ENCODE measurements at regions not wholly inside any gene's neighbourhood (a gene's known extent, or its start where the extent isn't known, plus 50 kb on each side); places are given as distances from the start of the nearest gene placed in this dataset.

DNA sequence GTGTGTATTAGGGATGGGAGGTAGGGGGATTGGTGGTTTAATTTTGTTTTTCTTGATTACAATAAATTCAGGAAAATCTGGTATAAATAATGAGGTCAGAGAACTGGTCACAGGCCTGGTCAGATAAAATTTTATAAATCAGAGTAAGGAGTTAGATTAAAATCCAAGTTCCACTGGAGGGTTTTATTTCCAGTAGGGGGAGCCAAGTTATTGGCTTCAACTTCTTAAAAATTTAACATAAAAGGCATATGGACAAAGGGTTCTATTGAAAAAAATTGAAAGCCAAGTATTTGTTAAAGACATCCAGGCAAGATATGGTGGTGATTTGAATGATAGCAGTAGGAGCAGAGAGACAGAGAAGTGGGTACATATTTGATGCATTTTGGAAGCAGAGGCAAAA lies 763.3 kb downstream of the SORCS1 start:
- no peak for DNase-seq
- intact Hi-C loops (cut with DNase I, micrococcal nuclease) = no loop called here

DNA sequence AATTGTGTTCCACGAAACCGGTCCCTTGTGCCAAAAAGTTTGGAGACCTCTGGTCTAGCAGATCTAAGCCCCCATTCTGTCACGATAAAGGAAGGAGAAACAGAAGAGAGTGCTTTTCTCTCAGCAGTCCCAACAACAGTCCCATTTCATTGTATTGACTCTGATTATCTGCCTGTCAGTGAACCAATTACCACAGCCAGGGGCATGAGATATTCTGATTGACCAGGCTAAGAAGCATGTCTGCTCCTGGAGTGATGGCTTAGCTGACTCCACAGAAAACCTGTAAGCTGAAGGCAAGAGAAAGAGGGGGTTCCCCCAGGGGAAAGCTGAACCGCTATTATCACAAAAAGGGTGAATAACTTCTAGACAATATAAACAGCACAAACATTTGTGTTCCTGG lies 765.4 kb downstream of the SORCS1 start:
- Mint-ChIP-seq H3K27me3 (no peaks in the 10 kb centered on the region), H3K4me1 (ENCODE audit: low read depth) (no peaks in the 10 kb centered on the region), H3K4me3 (no peak overlapping the region), H3K36me3 (ENCODE audit: low read depth) (no peaks in the 10 kb centered on the region), H3K27ac (no peak overlapping the region), H3K9me3 (peaks cover 5% of the 10 kb centered on the region)
- DNase-seq (no peak), ATAC-seq (ENCODE audit: poor library complexity) (no peak)
- H3K27me3 ChIP-seq (ENCODE audit: control insufficient read depth in 1 of 2, insufficient read depth in 2 of 2, low read length in 2 of 2) = no peaks in the 10 kb centered on the region
- ChIA-PET CTCF (no interaction called here), POLR2A (no interaction called here)
- H3K9me3 ChIP-seq (ENCODE audit: control insufficient read depth in 1 of 2, insufficient read depth in 1 of 2, low read length in 2 of 2) = no peaks in the 10 kb centered on the region
- no peak overlapping the region for H3K27ac ChIP-seq (ENCODE audit: low read depth in 1 of 2, low read length in 2 of 2)
- H3K36me3 ChIP-seq (ENCODE audit: insufficient read depth, low read length) = no peaks in the 10 kb centered on the region
- intact Hi-C loops (cut with DNase I, micrococcal nuclease) = no loop called here
- H3K4me3 ChIP-seq (ENCODE audit: low read length) = no peak overlapping the region
- H3K4me1 ChIP-seq (ENCODE audit: insufficient read depth, low read length) = no peaks in the 10 kb centered on the region
- TF ChIP-seq, protein P1, sequence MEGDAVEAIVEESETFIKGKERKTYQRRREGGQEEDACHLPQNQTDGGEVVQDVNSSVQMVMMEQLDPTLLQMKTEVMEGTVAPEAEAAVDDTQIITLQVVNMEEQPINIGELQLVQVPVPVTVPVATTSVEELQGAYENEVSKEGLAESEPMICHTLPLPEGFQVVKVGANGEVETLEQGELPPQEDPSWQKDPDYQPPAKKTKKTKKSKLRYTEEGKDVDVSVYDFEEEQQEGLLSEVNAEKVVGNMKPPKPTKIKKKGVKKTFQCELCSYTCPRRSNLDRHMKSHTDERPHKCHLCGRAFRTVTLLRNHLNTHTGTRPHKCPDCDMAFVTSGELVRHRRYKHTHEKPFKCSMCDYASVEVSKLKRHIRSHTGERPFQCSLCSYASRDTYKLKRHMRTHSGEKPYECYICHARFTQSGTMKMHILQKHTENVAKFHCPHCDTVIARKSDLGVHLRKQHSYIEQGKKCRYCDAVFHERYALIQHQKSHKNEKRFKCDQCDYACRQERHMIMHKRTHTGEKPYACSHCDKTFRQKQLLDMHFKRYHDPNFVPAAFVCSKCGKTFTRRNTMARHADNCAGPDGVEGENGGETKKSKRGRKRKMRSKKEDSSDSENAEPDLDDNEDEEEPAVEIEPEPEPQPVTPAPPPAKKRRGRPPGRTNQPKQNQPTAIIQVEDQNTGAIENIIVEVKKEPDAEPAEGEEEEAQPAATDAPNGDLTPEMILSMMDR (IDR thresholded peaks at IDR 0.05) = no peak

More for the DNA sequence above, 763.3 kb downstream of the SORCS1 start:
- Mint-ChIP-seq H3K9me3 (peaks cover 3% of the 10 kb centered on the region), H3K27ac (no peak overlapping the region), H3K4me1 (ENCODE audit: low read depth) (no peaks in the 10 kb centered on the region), H3K27me3 (no peaks in the 10 kb centered on the region), H3K36me3 (ENCODE audit: low read depth) (no peaks in the 10 kb centered on the region), H3K4me3 (no peak overlapping the region)
- no peak overlapping the region for H3K4me3 ChIP-seq (ENCODE audit: low read length)
- H3K36me3 ChIP-seq (ENCODE audit: insufficient read depth, low read length) = no peaks in the 10 kb centered on the region
- H3K27me3 ChIP-seq (ENCODE audit: control insufficient read depth in 1 of 2, insufficient read depth in 2 of 2, low read length in 2 of 2) = no peaks in the 10 kb centered on the region
- H3K4me1 ChIP-seq (ENCODE audit: insufficient read depth, low read length) = no peaks in the 10 kb centered on the region
- TF ChIP-seq, protein P1 (IDR thresholded peaks at IDR 0.05) = no peak
- no peak for ATAC-seq (ENCODE audit: poor library complexity)
- H3K9me3 ChIP-seq (ENCODE audit: control insufficient read depth in 1 of 2, insufficient read depth in 1 of 2, low read length in 2 of 2) = no peaks in the 10 kb centered on the region
- ChIA-PET CTCF (no interaction called here), POLR2A (no interaction called here)
- no peak overlapping the region for H3K27ac ChIP-seq (ENCODE audit: low read depth in 1 of 2, low read length in 2 of 2)

DNA sequence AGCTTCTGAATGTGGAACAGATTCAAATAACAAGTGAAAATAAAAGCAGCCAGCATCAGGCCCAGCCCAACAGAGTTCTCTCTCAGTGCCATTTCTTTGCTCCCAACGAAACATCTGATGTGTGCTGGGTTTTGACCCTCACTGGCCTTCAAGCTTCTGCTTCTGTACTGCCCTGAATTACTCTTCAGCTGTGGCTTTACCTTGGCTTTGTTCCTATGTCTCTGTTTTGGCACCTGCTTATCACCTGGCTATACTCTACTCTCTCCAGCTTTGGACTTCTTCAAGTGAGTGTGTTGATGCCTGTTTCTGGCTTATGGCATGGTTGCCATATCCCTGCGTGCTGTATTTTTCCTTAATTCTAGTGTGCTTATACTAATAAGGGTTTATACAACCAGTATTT lies 768.3 kb downstream of the SORCS1 start:
- ChIA-PET CTCF (no interaction called here), POLR2A (no interaction called here)
- Histone ChIP-seq H3K4me3 (ENCODE audit: low read length) (no peak overlapping the region), H3K36me3 (ENCODE audit: insufficient read depth, low read length) (no peaks in the 10 kb centered on the region), H3K4me1 (ENCODE audit: insufficient read depth, low read length) (no peaks in the 10 kb centered on the region), H3K9me3 (ENCODE audit: control insufficient read depth in 1 of 2, insufficient read depth in 1 of 2, low read length in 2 of 2) (peaks cover 0 to 4% of the 10 kb centered on the region in 2 experiments), H3K27me3 (ENCODE audit: control insufficient read depth in 1 of 2, insufficient read depth in 2 of 2, low read length in 2 of 2) (no peaks in the 10 kb centered on the region), H3K27ac (ENCODE audit: low read depth in 1 of 2, low read length in 2 of 2) (no peak overlapping the region)
- DNase-seq (no peak), ATAC-seq (ENCODE audit: poor library complexity) (no peak)
- Mint-ChIP-seq H3K27me3 (no peaks in the 10 kb centered on the region), H3K27ac (no peak overlapping the region), H3K36me3 (ENCODE audit: low read depth) (no peaks in the 10 kb centered on the region), H3K4me3 (no peak overlapping the region), H3K4me1 (ENCODE audit: low read depth) (no peaks in the 10 kb centered on the region), H3K9me3 (peaks cover 5% of the 10 kb centered on the region)
- TF ChIP-seq, protein P1 (IDR thresholded peaks at IDR 0.05) = no peak
- intact Hi-C loops (cut with DNase I, micrococcal nuclease) = no loop called here
